PC-9 (cell line): ENCODE measurements at regions not wholly inside any gene's neighbourhood (a gene's known extent, or its start where the extent isn't known, plus 50 kb on each side); places are given as distances from the start of the nearest gene placed in this dataset.

Source experiments
- BruUV-seq: library from RNA; stranded (reverse); fragments of 400-500 nt; replicated peaks from 2 replicates; lab custom pipeline; 2021; lab: Mats Ljungman, UMichigan
- CTCF ChIA-PET: fragments of 300-600 bp; sonication (Branson Sonifier 250); formaldehyde crosslinking; loops from one replicate; lab custom pipeline; 2022; ENCODE audit warnings: antibody characterized with exemption; lab: Charles Lee
- POLR2A ChIA-PET: fragments of 300-600 bp; sonication (Branson Sonifier 250); formaldehyde crosslinking; loops from one replicate; lab custom pipeline; 2022; ENCODE audit warnings: antibody characterized with exemption; ENCODE audit not compliant: unreplicated experiment; lab: Charles Lee
- DNase-seq, 2 experiments: peaks; one replicate each; pipeline versions ENCODE4 v3.0.0 to v3.0.0-alpha.2; 2015 to 2022; ENCODE audit warnings: mixed read lengths in 1 of 2
- H2AFZ ChIP-seq: fragments of 200-600 bp; sonication (generic); 2 replicates; pipeline ENCODE4 v1.8.1; 2017; ENCODE audit warnings: antibody characterized with exemption
- H3F3A ChIP-seq: fragments of 200-600 bp; sonication (generic); 2 replicates; pipeline ENCODE4 v1.8.1; 2017; ENCODE audit warnings: antibody characterized with exemption, mild to moderate bottlenecking, low read depth; ENCODE audit not compliant: insufficient read depth
- H3K27ac ChIP-seq: fragments of 200-600 bp; sonication (generic); 2 replicates; pipeline ENCODE4 v1.6.1; 2016; ENCODE audit warnings: mixed run types
- H3K27me3 ChIP-seq: fragments of 200-600 bp; sonication (generic); 2 replicates; pipeline ENCODE4 v1.6.1; 2016; ENCODE audit warnings: low read depth, mixed run types; ENCODE audit not compliant: insufficient read depth
- H3K36me3 ChIP-seq: fragments of 200-600 bp; sonication (generic); 2 replicates; pipeline ENCODE4 v1.6.1; 2016; ENCODE audit warnings: low read depth, mixed run types
- H3K4me1 ChIP-seq: fragments of 200-600 bp; sonication (generic); replicated peaks from 2 replicates; pipeline ENCODE4 v1.6.1; 2016; ENCODE audit warnings: mixed run types; ENCODE audit not compliant: insufficient read depth
- H3K4me2 ChIP-seq: fragments of 200-600 bp; sonication (generic); 2 replicates; pipeline ENCODE4 v1.6.1; 2017; ENCODE audit warnings: mixed run types
- H3K4me3 ChIP-seq: fragments of 200-600 bp; sonication (generic); 2 replicates; pipeline ENCODE4 v1.6.1; 2016; ENCODE audit warnings: mixed run types
- H3K79me2 ChIP-seq: fragments of 200-600 bp; sonication (generic); 2 replicates; pipeline ENCODE4 v1.6.1; 2017; ENCODE audit warnings: low read depth, mixed run types
- H3K9me2 ChIP-seq: fragments of 200-600 bp; sonication (generic); 2 replicates; pipeline ENCODE4 v1.8.1; 2017; ENCODE audit warnings: mild to moderate bottlenecking; ENCODE audit not compliant: insufficient read depth
- H3K9me3 ChIP-seq: fragments of 200-600 bp; sonication (generic); 2 replicates; pipeline ENCODE4 v1.8.1; 2016; ENCODE audit warnings: low read depth; ENCODE audit not compliant: insufficient read depth
- H4K20me1 ChIP-seq: fragments of 200-600 bp; sonication (generic); 2 replicates; pipeline ENCODE4 v1.8.1; 2017; ENCODE audit not compliant: insufficient read depth
- CTCF ChIP-seq: fragments of 200-600 bp; sonication (generic); conservative IDR thresholded peaks from 2 replicates; pipeline ENCODE4 v1.6.1; 2017; ENCODE audit warnings: mixed run types, antibody characterized with exemption, mild to moderate bottlenecking, moderate library complexity
- EZH2 ChIP-seq: fragments of 200-600 bp; sonication (generic); IDR thresholded peaks from 2 replicates; pipeline ENCODE4 v1.8.0; 2017; ENCODE audit warnings: antibody characterized with exemption, low read depth
- intact Hi-C: fragments of 100-400 bp; cut with micrococcal nuclease; formaldehyde crosslinking; loops from one replicate; pipeline ENCODE4 v1.10.0; 2022; ENCODE audit not compliant: unreplicated experiment

GRCh38 chr10:33815776-33816175 lies 481.3 kb upstream of the NRP1 start:
- CTCF ChIA-PET = no interaction called here
- BruUV-seq = no TSS peak
- no peaks in the 10 kb centered on the region for H3K9me2 ChIP-seq
- DNase-seq = no peak
- POLR2A ChIA-PET = no interaction called here
- H3K9me3 ChIP-seq = no peaks in the 10 kb centered on the region
- H3K4me1 ChIP-seq = no peaks in the 10 kb centered on the region
- TF ChIP-seq EZH2 = no peak
- no peak for TF ChIP-seq CTCF
- intact Hi-C loops = no loop called here
- no peaks in the 10 kb centered on the region for H3F3A ChIP-seq
- no peaks in the 10 kb centered on the region for H3K36me3 ChIP-seq
- no peaks in the 10 kb centered on the region for H3K79me2 ChIP-seq
- no peak overlapping the region for H3K4me3 ChIP-seq
- no peak overlapping the region for H3K4me2 ChIP-seq
- H2AFZ ChIP-seq = no peak overlapping the region
- H3K27ac ChIP-seq = no peak overlapping the region
- no peaks in the 10 kb centered on the region for H4K20me1 ChIP-seq
- H3K27me3 ChIP-seq = no peaks in the 10 kb centered on the region

- Histone ChIP-seq H4K20me1 (no peaks in the 10 kb centered on the region), H3K4me3 (no peak overlapping the region), H2AFZ (no peak overlapping the region), H3K36me3 (no peaks in the 10 kb centered on the region), H3K27ac (no peak overlapping the region), H3K4me2 (no peak overlapping the region), H3F3A (no peaks in the 10 kb centered on the region), H3K9me3 (no peaks in the 10 kb centered on the region), H3K27me3 (no peaks in the 10 kb centered on the region), H3K4me1 (no peaks in the 10 kb centered on the region), H3K9me2 (no peaks in the 10 kb centered on the region), H3K79me2 (no peaks in the 10 kb centered on the region)
- DNase-seq = no peak
- intact Hi-C loops = no loop called here
- TF ChIP-seq EZH2 (no peak), CTCF (no peak)
- BruUV-seq = no TSS peak
- CTCF ChIA-PET = no interaction called here
- POLR2A ChIA-PET = no interaction called here
Measured at GRCh38 chr10:33813871-33814270, 479.4 kb upstream of the NRP1 start.

- TF ChIP-seq EZH2 (no peak), CTCF (no peak)
- DNase-seq = no peak
- Histone ChIP-seq H3K9me2 (no peaks in the 10 kb centered on the region), H3K4me2 (no peak overlapping the region), H3F3A (no peaks in the 10 kb centered on the region), H4K20me1 (no peaks in the 10 kb centered on the region), H3K4me3 (no peak overlapping the region), H2AFZ (no peak overlapping the region), H3K27ac (no peak overlapping the region), H3K4me1 (no peaks in the 10 kb centered on the region), H3K79me2 (no peaks in the 10 kb centered on the region), H3K9me3 (no peaks in the 10 kb centered on the region), H3K36me3 (no peaks in the 10 kb centered on the region), H3K27me3 (no peaks in the 10 kb centered on the region)
- ChIA-PET POLR2A (no interaction called here), CTCF (no interaction called here)
- intact Hi-C loops = no loop called here
- no TSS peak for BruUV-seq
Measured at GRCh38 chr10:33813415-33813814, 478.9 kb upstream of the NRP1 start.
